ENCODE measurements at regions not wholly inside any gene's neighbourhood (a gene's known extent, or its start where the extent isn't known, plus 50 kb on each side); places are given as distances from the start of the nearest gene placed in this dataset.

DNA sequence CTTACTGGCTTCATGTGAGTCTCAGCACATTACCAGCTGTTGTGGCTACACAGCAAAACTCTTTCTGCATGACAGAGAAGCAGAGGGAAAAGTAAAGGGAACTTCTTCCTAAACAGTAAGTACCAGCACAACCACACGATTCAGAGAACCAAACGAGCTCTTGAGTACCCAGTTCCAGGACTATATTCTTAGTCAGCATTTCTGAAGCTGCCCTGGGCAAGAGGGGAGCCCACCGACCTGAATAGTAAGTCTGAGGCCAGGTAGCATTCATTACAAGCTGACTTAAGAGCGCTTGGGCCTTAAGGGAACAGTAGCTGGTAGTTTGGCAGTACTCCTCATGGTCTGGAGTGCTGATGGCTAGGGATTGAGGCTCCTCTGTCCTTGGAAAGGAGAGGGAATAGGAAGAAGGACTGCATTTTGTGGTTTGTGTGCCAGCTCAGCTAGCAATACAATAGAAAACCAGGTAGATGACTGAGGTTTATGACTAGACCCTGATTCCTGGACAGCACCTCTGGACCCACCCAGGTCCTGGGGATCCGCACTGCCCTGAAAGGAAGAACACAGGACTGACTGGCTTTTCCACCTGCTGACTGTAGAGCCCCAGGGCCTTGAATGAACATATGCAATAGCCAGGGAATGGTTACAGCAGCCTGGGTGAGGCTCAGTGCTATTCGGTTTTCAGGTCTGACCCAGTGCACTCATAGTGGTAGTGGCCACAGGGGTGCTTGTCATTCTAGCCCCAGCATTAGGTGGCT lies 396.8 kb upstream of the PRMT6 start:
- no peak overlapping the region for H3K4me3 ChIP-seq (ENCODE audit: low read length)
- DNase-seq (ENCODE audit: low read depth) = no peak
- TF ChIP-seq, protein P1, sequence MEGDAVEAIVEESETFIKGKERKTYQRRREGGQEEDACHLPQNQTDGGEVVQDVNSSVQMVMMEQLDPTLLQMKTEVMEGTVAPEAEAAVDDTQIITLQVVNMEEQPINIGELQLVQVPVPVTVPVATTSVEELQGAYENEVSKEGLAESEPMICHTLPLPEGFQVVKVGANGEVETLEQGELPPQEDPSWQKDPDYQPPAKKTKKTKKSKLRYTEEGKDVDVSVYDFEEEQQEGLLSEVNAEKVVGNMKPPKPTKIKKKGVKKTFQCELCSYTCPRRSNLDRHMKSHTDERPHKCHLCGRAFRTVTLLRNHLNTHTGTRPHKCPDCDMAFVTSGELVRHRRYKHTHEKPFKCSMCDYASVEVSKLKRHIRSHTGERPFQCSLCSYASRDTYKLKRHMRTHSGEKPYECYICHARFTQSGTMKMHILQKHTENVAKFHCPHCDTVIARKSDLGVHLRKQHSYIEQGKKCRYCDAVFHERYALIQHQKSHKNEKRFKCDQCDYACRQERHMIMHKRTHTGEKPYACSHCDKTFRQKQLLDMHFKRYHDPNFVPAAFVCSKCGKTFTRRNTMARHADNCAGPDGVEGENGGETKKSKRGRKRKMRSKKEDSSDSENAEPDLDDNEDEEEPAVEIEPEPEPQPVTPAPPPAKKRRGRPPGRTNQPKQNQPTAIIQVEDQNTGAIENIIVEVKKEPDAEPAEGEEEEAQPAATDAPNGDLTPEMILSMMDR (conservative IDR thresholded peaks at IDR 0.05; ENCODE audit: low read length) = no peak

DNA sequence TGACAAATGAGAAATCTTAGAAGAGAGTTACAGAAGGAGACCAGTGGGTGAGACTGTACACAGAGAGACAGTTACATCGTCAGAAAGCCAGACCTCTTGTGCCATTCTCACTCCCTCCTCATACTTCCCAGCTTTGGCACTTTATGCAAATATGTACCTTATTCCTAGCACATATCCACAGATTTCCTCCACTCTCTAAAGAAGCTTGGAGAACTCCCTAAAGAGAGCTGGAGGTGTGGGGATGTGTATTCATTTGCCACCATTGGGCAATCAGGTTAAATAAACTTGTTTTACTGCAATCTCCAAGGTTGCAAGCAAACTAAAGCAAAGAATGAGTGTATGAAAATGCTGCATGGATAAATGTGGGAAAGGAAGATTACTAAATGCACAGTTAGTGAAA lies 380.9 kb upstream of the PRMT6 start:
- H3K4me3 ChIP-seq (ENCODE audit: low read length) = no peak overlapping the region
- no peak for DNase-seq (ENCODE audit: low read depth)
- TF ChIP-seq, protein P1 (conservative IDR thresholded peaks at IDR 0.05; ENCODE audit: low read length) = no peak

DNA sequence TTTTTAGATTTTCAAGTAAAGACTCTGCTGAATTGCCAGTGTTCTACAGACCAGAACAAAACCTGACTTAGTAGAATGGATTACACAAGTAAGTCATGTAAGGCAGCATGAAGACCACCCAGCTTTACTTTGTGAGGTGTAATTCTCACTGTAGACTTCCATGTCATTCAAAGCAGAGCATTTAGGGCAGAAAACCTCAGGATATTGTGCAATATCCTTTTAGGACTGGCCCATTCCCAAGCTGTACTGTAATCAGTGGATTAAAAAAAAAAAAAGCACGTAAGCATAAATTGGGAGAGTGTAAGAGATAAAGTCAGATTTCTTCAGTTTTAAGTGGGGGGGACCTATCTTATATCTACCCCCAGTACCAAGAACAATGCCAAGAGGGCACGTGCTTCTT lies 380.5 kb upstream of the PRMT6 start:
- TF ChIP-seq, protein P1 (conservative IDR thresholded peaks at IDR 0.05; ENCODE audit: low read length) = no peak
- peak; percentile 24 for DNase-seq (ENCODE audit: low read depth)
- no peak overlapping the region for H3K4me3 ChIP-seq (ENCODE audit: low read length)

DNA sequence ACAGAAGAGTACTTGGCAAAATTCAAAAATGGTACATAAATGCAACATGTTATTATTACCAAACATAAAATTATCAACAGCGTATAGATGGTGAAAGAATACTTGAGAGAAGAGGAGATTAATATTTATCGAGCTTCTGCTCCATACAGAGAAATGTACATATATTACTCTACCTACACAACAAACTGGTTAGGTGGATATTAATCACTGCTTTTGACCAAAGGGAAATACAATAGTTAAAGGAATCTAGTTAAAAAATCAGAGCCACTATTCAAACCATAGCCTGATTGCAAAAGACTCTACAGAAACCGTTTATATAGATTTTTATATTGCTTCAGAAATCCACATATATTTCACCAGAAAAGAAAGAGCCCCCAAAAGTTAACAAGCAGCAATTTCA lies 379.3 kb upstream of the PRMT6 start:
- TF ChIP-seq, protein P1 (conservative IDR thresholded peaks at IDR 0.05; ENCODE audit: low read length) = no peak
- DNase-seq (ENCODE audit: low read depth) = no peak
- no peak overlapping the region for H3K4me3 ChIP-seq (ENCODE audit: low read length)

DNA sequence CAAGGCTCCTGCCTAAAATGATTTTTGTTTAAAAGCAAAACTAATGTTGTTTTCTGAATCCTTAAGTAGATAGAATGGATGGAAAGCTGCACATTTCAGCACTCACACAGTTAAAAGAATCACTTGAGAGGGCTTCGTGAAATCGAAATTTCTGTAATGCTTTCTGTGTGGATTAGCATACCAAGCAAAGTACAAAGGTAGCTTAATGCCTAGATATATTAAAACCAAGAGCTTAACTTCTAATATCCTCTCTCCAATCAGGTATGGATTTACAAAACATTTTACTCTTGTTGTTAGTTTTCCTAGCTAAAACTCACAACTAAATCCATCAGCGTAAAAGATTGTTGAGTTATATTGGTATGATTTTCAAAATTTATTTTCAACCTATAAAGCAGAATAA lies 378.8 kb upstream of the PRMT6 start:
- H3K4me3 ChIP-seq (ENCODE audit: low read length) = no peak overlapping the region
- TF ChIP-seq, protein P1 (conservative IDR thresholded peaks at IDR 0.05; ENCODE audit: low read length) = no peak
- DNase-seq (ENCODE audit: low read depth) = no peak

DNA sequence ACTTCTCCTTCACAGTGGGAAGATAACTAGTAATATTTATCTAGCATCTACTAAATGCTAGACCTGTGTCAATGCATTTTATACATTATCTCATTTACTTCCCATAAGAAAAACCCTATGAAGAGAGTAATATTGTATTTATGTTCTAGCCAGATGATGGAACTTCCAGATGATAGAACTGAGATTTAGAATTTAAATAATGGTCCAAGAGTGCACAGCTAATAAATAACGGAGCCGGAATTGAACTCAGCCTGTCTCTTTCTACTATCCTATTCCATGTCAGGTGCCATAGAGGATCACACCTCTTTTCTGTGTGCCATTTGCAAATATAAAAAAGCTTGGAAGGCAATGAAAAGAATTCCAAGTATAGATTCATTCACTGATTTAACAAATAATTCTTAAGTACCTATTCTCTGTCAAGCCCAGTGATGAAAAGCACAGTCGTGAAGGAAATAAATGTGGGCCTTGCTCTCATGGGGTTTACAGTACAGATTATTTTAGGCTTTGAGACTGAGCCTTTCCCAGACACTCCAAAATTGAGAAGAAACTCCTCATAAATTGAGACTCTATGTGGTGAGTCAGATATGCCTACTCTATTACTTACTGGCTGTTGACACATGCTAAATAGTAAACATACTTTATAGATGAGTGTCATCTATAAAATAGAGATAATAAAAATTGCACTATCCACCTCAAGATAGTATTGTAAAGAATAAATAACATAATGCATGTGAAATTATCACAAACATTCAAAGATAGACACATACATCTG lies 378.0 kb upstream of the PRMT6 start:
- peak; percentile 8 for DNase-seq (ENCODE audit: low read depth)
- H3K4me3 ChIP-seq (ENCODE audit: low read length) = no peak overlapping the region
- TF ChIP-seq, protein P1 (conservative IDR thresholded peaks at IDR 0.05; ENCODE audit: low read length) = no peak

DNA sequence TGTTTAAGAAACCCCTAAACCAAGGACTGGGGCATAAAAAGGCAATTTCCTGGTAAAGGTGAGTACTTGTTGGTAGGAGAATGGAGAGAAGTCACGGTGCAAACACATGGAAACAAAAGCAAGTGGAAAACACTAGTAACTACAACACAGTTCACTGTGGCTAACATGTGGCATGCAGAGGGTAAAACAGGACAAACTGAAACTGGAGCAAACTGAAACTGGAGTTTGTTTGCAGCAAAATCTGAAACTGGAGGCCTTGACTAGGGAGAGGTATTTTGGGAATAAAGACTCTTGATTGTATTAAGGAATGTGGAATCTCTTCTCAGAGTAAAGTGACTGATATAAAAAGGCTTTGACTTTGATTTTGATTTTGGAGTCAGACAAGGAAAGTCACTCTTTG lies 376.3 kb upstream of the PRMT6 start:
- DNase-seq (ENCODE audit: low read depth) = no peak
- TF ChIP-seq, protein P1 (conservative IDR thresholded peaks at IDR 0.05; ENCODE audit: low read length) = no peak
- H3K4me3 ChIP-seq (ENCODE audit: low read length) = no peak overlapping the region
